SK-N-MC (cell line): ENCODE measurements at regions not wholly inside any gene's neighbourhood (a gene's known extent, or its start where the extent isn't known, plus 50 kb on each side); places are given as distances from the start of the nearest gene placed in this dataset.

ENCODE experiments used
- EZH2 ChIP-seq: fragments of 200-600 bp; sonication (generic); IDR thresholded peaks from one replicate; pipeline ENCODE4 v1.6.1; 2017; ENCODE audit warnings: antibody characterized with exemption
- POLR2AphosphoS5 ChIP-seq: IDR thresholded peaks from 2 replicates; pipeline ENCODE4 v1.6.1; 2012; ENCODE audit warnings: mild to moderate bottlenecking, low read depth, low read length, borderline replicate concordance

- TF ChIP-seq POLR2AphosphoS5, result no peak
- no peak for TF ChIP-seq EZH2
Observed at GRCh38 chr18:67273288-67273687, 243.2 kb downstream of the DSEL start.
